ENCODE measurements at regions not wholly inside any gene's neighbourhood (a gene's known extent, or its start where the extent isn't known, plus 50 kb on each side); places are given as distances from the start of the nearest gene placed in this dataset.
"Not testable (repeated sequence)": the region's sequence is repeated elsewhere in the genome, so short reads cannot be mapped to it uniquely, and the experiment has no call there.

GRCh38 chr13:90261343-90261742 lies 1086.1 kb upstream of the MIR17HG start:
- Histone ChIP-seq H3K4me3 (no peak overlapping the region), H3K36me3 (no peaks in the 10 kb centered on the region), H3K9me3 (no peaks in the 10 kb centered on the region), H3K4me1 (no peaks in the 10 kb centered on the region), H3K27ac (no peak overlapping the region), H3K27me3 (no peaks in the 10 kb centered on the region)
- ATAC-seq: no peak
- TF ChIP-seq POLR2A (IDR thresholded peaks at IDR 0.05) (no peak), EP300 (IDR thresholded peaks at IDR 0.05) (no peak), POLR2AphosphoS5 (IDR thresholded peaks at IDR 0.05) (no peak)
- TF ChIP-seq, protein P1, sequence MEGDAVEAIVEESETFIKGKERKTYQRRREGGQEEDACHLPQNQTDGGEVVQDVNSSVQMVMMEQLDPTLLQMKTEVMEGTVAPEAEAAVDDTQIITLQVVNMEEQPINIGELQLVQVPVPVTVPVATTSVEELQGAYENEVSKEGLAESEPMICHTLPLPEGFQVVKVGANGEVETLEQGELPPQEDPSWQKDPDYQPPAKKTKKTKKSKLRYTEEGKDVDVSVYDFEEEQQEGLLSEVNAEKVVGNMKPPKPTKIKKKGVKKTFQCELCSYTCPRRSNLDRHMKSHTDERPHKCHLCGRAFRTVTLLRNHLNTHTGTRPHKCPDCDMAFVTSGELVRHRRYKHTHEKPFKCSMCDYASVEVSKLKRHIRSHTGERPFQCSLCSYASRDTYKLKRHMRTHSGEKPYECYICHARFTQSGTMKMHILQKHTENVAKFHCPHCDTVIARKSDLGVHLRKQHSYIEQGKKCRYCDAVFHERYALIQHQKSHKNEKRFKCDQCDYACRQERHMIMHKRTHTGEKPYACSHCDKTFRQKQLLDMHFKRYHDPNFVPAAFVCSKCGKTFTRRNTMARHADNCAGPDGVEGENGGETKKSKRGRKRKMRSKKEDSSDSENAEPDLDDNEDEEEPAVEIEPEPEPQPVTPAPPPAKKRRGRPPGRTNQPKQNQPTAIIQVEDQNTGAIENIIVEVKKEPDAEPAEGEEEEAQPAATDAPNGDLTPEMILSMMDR (IDR thresholded peaks at IDR 0.05): no peak

- no peak overlapping the region for H3K4me3 ChIP-seq
- WGBS, 2 donors (ENCODE audit: low coverage in 1 of 2): 89 to 93% methylated on average over 1 to 2 of the region's 2 CpGs
- no peak overlapping the region for H3K27ac ChIP-seq
- H3K9me3 ChIP-seq: no peaks in the 10 kb centered on the region
- no peak for ATAC-seq
- H3K36me3 ChIP-seq: no peaks in the 10 kb centered on the region
- no peaks in the 10 kb centered on the region for H3K27me3 ChIP-seq
- TF ChIP-seq EP300 (IDR thresholded peaks at IDR 0.05) (no peak), POLR2A (IDR thresholded peaks at IDR 0.05) (no peak), POLR2AphosphoS5 (IDR thresholded peaks at IDR 0.05) (no peak)
- TF ChIP-seq, protein P1 (IDR thresholded peaks at IDR 0.05): no peak
- H3K4me1 ChIP-seq: no peaks in the 10 kb centered on the region
These were observed 1077.3 kb upstream of the MIR17HG start for GRCh38 chr13:90270226-90270625.

- no peak for ATAC-seq
- Histone ChIP-seq H3K4me1 (no peaks in the 10 kb centered on the region), H3K27ac (no peak overlapping the region), H3K36me3 (no peaks in the 10 kb centered on the region), H3K27me3 (no peaks in the 10 kb centered on the region), H3K9me3 (no peaks in the 10 kb centered on the region), H3K4me3 (no peak overlapping the region)
- TF ChIP-seq POLR2AphosphoS5 (IDR thresholded peaks at IDR 0.05) (no peak), POLR2A (IDR thresholded peaks at IDR 0.05) (no peak), EP300 (IDR thresholded peaks at IDR 0.05) (no peak)
- TF ChIP-seq, protein P1 (IDR thresholded peaks at IDR 0.05): no peak
- 78 to 80% methylated on average over 1 of the region's 1 CpG for WGBS, 2 donors (ENCODE audit: low coverage in 1 of 2)
These were observed 1075.1 kb upstream of the MIR17HG start for GRCh38 chr13:90272356-90272755.

- no peak for ATAC-seq
- Histone ChIP-seq H3K36me3 (no peaks in the 10 kb centered on the region), H3K27ac (no peak overlapping the region), H3K4me3 (no peak overlapping the region), H3K9me3 (no peaks in the 10 kb centered on the region), H3K4me1 (no peaks in the 10 kb centered on the region), H3K27me3 (no peaks in the 10 kb centered on the region)
- no peak for TF ChIP-seq POLR2A (IDR thresholded peaks at IDR 0.05)
- TF ChIP-seq EP300 (IDR thresholded peaks at IDR 0.05): no peak
- TF ChIP-seq, protein P1 (IDR thresholded peaks at IDR 0.05): no peak
- TF ChIP-seq POLR2AphosphoS5 (IDR thresholded peaks at IDR 0.05): no peak
- WGBS, 2 donors (ENCODE audit: low coverage in 1 of 2): 36 to 73% methylated on average over 1 of the region's 1 CpG
These were observed 1071.3 kb upstream of the MIR17HG start for GRCh38 chr13:90276216-90276615.

- 83 to 97% methylated on average over 1 to 3 of the region's 3 CpGs for whole genome bisulfite sequencing, 2 donors (ENCODE audit: low coverage in 1 of 2)
- not testable (repeated sequence) for ATAC-seq, H3K36me3 ChIP-seq, H3K27me3 ChIP-seq, H3K9me3 ChIP-seq, H3K27ac ChIP-seq, H3K4me1 ChIP-seq, H3K4me3 ChIP-seq
These were observed 1069.3 kb upstream of the MIR17HG start for GRCh38 chr13:90278231-90278630.

GRCh38 chr13:90281709-90282108 lies 1065.8 kb upstream of the MIR17HG start:
- H3K4me3 ChIP-seq: no peak overlapping the region
- H3K4me1 ChIP-seq: no peaks in the 10 kb centered on the region
- TF ChIP-seq, protein P1 (IDR thresholded peaks at IDR 0.05): no peak
- TF ChIP-seq POLR2AphosphoS5 (IDR thresholded peaks at IDR 0.05): no peak
- no peak for TF ChIP-seq POLR2A (IDR thresholded peaks at IDR 0.05)
- TF ChIP-seq EP300 (IDR thresholded peaks at IDR 0.05): no peak
- no peaks in the 10 kb centered on the region for H3K36me3 ChIP-seq
- no peaks in the 10 kb centered on the region for H3K27me3 ChIP-seq
- no peaks in the 10 kb centered on the region for H3K9me3 ChIP-seq
- H3K27ac ChIP-seq: no peak overlapping the region
- ATAC-seq: no peak

All from gastroesophageal sphincter (tissue), 4 donors.